ENCODE measurements at regions not wholly inside any gene's neighbourhood (a gene's known extent, or its start where the extent isn't known, plus 50 kb on each side); places are given as distances from the start of the nearest gene placed in this dataset.
"Not testable (repeated sequence)": the region's sequence is repeated elsewhere in the genome, so short reads cannot be mapped to it uniquely, and the experiment has no call there.

DNA sequence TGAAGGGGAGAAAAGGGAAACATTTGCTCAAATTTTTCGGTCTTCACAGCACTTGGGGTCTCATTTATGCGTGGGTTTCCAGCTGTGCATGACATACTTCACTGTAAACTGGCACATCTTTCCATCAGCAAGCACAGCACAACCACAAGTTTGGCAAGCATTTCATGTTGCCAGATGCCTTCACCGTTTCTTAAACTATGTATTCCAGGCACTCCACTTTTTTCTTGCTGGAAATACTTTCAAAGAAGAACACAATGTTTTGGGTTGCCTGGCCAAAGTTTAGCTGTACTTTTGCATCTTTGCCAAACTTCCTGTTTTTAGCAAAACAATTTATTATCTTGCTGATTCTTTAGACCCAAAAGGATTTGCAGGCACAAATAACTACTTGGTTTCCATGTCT, 194.6 kb upstream of the MEIS1 start:
- no peak for DNase-seq

DNA sequence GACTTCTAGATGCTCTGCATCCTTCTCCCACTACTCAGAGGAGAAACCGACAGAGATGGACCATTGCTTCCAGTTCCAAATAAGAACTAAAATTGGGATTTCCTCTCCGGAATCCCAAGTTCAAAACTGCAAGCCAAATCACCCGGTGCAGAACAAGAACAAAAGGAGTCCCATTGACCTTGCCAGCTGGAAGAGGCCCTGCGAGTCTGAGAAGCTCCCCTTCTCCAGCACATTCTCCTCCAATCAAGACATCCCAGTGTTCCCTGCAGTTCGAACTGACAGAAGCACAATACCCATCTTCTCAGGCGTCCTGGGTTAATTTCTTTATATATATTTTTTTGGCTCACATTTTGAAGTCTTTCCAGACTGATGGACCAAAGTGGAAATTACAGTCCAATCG, 195.3 kb upstream of the MEIS1 start:
- DNase-seq, result no peak

DNA sequence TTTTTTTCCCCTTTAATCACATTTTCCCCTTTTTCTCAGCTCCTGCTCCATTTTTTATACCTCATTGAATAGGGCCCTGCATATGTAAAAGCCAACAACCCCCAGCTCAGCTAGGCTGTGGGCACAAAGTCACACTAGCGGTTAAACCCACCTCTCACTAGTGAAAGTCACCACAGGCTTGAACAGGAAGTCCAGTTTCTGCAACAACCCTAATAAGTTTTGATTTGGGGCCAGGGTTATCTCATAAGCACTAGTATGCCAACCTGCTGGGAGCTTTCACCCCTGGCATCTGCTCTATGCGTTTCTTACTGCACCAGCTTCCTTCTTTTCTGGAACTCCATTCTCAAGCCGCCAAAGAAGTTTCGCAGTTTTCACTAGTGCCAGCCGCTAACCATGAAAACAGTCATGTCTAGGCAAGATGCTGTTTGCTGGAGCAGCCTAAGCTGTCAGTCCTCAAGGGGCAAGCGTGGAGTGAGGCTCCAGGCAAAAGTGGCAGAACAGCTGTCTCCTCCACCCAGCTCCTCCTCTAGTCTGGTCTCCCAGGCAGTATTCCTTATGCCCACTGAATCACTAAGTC, 197.0 kb upstream of the MEIS1 start:
- DNase-seq, result no peak

DNA sequence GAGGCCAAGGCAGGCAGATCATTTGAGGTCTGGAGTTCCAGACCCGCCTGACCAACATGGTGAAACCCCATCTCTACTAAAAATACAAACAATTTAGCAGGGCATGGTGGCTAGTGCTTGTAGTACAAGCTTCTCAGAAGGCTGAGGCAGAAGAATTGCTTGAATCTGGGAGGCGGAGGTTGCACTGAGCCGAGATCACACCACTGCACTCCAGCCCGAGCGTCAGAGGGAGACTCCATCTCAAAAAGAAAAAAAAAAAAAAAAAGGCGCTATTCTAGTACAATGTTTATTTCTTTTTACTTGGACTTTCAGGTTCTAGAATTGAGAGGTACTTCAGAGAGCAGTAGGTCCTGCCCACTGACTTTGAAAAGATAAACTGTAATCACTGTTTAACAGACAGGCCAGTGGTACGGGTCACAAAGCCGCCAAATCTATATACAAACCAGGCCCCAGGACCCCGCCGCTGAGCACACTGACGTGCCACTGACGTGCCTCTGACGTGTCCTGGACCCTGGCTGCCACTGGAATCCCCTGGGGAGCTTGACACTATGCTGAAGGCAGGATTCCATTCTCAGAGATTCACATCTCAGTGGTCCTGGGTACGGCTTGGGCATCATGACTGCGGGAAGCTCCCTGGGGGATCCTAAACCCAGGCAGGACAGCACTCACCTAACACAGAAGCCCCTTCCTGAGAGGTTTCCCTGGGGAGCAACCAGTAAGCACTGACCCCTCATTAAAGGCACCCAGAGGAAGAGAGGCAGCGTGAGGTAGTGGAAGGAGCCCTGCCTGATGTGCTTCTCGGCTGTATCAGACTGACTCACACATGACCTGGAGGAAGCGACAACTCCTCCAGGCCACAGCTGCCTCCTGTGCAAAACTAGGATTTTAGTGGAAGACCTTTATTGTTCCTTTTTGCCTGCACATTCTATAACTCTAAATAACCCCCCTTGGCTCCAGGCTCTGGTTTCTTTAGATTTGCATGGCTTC, 197.8 kb upstream of the MEIS1 start:
- no peak for DNase-seq

DNA sequence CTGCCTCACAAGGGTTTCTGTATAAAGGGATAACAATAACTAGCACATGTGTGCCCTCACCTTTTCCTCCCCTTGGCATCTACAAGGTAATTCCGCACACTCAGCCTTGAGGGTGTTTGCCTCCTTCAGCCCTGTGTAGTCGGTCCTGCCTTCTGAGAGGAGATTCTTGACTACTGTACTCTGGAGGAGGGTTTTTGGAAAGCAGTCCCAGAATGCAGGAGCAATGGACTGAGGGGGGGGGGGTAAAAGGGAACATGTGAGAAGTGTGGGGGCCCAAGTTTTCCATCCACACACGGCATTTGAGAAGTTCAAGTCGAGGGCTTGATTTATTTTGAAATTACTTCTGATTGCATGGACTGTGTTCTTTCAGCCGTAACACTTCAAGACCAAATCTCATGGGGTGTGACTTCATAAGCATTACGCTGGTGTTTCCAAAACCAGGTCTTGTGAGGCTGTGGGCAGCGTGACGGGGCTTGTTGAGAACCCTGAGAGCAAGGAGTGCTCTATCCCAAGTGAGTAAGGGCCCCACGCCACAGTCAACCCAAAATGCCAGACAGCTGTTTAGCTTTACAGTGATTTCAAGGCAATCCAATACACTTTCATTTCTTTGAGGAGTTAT, 198.7 kb upstream of the MEIS1 start:
- no peak for DNase-seq

DNA sequence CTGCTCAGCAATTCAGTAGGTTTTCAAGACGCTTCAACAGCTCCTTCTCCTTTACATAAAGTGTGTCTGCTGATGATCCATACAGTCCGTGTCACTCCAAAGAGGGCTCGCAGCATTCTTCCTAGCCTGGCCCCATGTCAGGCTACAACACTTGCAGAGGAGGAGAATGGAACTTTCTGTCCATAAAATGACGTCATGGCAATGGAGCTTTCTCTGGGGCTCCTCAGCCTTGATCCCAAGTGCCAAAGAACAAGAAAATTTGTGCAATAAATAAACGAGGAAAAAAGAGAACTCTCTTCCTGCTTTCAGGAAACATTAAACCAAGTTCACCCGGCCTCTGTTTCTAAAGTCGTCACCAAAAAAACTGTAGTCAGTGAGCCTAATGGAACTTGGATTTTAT, 199.5 kb upstream of the MEIS1 start:
- DNase-seq, result no peak

DNA sequence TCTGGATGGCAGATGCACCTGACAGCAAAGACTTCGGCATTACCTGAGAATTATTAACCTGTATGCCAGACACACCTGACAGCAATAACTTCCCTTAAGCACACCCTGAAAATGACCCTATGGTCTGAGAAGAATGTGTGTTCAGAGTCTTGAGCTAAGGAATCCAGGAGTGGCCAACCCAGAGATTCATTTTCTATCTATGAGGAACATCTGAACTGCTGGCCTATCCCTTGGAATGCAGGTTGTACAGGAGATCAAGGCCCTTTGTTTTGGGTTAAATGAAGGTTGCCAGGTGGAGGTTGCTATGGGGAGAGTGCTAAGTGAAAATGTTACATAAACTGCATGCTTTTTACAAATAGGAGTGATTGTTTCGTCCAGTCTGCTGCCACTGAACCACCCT, 200.9 kb upstream of the MEIS1 start:
- DNase-seq, result no peak

DNA sequence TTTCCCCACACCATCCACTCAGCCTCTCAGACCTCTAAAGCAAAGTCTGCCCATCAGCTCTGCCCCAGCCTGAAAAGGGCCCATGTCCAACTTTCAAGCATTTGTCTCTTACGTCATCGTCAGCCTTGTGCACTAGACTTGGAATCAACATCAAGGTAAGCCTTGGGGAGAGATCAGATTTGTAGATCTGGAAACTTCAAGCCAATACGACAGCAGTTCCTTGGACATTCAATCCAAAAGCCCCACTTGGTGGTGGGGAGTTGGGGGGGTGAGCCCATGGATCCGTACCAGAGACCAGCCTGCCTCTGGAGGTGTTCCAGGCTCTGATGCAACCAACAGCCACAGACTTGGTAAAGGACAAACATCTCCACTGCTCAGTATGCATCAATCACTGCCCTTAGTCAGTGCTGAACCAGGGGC, 206.8 kb upstream of the MEIS1 start:
- DNase-seq, result no peak

DNA sequence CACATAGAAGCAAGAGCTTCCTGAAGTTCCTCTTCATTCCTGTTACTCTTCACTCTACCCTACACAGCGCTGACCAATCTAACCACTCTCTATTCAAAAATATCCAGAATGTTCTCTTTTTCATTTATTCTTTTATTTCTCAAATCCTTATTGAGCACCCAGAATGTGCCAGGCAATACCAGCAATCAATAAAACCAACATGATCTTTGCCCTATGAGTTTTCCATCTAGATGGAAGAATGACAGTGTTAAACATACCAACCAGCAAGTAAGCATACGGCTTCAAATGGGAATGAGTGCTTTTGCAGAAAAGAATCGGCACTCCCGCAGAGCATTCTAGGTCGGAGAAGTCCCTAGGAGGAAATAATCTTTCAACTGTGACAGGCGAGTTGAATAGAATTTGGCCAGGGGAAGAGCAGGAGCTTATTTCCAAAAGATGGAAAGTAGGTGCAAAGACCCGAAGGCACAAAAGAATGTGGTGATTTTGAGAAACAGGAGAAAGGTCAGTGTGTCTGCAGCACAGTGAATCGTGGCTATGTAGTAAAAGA, 217.8 kb upstream of the MEIS1 start:
- no peak for DNase-seq

DNA sequence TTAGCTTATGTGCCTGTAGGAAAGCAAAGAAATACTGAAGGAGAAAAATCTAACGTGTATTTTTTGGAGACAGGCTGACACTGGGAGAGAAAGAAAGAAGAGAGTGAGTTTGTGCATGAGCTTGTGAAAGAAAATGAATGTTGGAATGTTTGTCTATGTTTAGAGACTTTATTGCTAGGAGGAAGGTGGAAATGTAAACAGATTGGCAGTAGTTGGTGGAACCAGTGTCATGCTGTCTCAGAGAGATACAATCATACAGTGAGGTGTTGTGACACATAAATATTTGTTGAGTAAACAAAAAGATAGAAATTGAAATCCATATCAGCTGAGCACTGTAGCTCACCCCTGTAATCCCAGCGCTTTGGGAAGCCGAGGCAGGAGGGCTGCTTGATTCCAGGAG, 222.2 kb upstream of the MEIS1 start:
- no peak for DNase-seq

DNA sequence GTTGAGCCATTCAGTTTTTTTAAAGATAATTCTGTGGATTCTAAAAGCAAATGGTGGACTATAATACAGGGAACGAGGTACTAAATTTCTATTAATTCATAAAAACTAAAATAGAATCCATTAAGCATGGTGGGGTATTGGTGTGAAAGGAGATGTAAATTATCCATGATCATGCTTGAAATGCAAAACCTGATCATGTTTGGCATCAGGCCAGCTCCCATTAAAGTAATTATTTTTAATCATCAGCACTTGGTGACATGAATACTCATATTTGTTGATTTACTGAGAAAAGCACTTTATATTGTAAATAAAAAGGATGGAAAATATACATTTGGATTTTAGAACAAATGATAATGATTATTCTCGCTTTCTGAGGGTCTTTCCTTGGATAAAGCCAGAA, 232.3 kb upstream of the MEIS1 start:
- no peak for DNase-seq

DNA sequence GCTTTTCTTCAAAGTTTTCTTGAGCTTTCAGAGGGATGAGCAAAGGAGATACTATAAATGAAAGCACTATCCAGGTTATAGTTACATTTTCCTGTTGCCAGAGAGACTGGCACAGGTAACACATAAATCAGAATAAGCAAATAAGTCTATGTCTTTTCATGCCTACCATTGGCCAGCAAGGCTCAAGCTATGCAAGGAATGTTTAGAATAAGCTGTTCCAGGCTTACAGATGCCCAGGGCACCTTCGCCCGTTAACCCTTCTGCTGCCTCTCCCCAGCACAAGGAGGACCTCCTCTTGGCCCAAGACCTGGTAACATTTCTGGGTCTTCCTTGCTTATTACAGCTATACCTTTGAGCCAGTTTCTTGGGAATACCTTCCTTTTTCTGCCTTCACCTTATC, 233.7 kb upstream of the MEIS1 start:
- DNase-seq, result no peak

DNA sequence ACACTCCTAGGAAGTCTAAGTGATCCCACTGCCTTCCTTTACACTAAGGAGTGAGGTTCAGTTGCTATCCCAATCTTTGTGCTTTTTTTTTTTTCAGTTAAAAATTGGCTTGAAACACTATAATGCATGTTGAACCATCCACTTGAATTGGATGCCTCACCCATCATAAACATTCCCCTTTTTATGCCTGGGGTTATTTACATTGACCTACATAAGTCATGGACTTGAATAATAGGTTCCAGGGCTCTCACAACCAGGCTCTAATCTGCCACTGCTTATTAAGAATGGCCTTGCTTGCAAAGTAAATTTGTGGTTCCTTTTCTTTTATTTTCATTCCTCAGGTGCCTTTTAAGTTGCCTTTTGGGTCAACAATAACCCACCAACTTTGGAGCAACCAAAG, 236.1 kb upstream of the MEIS1 start:
- no peak for DNase-seq

DNA sequence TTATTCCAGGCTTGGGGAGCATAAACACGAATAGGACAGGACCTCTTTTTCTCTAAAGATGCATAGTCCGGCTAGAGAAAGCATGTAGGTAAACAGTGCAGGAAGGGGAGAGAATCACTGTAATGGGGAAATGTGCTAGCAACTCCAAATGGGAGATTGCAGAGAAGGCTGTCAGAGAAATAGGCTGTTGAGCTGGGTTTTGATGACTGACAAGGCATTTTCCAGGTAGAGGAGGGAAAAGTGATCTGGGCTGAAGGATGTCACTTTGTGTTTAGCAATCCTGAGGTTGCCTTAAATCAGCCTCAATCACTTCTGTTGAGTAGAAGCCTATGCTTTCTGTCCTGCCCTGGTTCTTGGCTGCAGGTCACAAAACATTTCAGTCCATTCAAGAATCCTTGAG, 242.0 kb upstream of the MEIS1 start:
- DNase-seq, result no peak

DNA sequence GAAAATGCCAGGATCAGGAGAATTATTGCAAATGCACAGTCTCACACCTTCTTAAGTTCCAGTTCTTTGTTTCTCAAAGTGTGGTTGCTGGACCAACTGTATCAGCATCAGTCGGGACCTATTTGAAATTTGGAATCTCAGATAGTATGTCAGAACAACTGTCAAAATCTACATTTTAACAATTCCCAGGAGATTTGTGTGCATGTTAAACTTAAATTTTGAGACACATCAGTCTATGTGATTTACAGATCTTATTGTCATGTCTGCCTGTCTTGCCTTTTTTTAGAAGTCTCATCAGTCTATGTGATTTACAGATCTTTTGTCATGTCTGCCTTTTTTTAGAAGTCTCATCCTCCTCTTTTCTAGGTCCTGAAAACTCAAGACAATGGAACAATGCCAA, 243.6 kb upstream of the MEIS1 start:
- no peak for DNase-seq

DNA sequence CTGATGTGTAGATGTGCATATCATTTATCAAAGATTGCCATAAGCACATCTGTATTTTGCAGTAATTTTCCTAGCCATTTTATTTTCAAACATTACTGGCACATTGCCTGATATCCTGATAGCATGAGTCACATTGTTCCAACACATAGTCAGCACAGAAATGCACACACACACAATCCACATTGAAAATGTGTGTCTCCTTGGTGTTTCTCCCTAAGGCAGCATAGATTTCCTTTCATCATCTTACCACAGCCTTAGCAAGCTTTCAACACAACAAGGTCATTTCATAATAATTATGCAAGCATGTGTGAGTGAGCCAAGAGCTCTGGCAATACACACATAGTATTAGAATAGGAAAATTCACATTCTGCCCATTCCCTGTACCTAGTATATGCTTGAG, 245.4 kb upstream of the MEIS1 start:
- DNase-seq, result no peak

DNA sequence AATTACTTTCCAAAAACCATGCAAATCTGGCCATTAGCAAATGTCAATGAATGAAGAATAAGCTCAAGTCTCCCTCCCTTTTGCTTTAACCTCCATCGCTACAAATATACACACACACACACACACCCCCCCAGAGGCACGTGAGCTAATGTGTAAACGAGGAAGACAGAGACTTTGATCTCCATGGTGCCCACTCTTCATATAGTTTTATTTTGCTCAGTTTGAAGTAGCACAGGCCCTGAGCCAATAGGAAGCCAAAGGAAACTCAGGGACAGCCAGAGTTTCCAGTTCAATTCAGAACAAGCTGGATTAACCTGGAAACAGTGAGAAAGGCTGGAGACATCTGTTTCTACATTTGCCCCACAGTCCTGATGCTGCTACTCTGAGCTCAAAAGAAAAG, 248.4 kb upstream of the MEIS1 start:
- DNase-seq, result no peak

DNA sequence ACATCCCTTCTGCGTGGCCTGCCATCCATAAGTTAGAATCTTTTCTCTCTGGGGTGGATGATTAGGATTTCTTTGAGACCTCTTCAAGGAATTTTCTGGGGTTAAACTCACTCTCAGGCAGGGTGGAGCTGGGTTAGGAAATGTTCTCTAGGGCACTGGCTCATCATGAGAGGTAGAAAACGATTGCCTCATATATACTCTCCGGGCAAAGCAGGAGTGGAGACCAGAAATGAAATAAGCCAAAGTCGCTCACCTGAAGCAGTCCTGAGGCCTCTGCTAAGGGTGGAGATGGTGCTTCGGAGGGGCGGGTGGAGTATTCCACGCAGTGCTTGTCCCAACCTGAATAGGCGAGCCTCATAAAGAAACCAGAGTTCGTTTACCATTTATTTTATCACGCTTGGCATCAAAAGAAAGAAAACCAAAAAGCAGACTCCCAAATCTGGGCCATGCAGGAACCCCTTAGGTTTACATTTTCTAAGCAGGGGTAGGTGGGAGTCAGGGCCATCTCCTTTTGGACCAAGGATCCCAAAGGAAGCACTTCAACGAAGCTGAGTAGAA, 249.3 kb upstream of the MEIS1 start:
- DNase-seq, result no peak

DNA sequence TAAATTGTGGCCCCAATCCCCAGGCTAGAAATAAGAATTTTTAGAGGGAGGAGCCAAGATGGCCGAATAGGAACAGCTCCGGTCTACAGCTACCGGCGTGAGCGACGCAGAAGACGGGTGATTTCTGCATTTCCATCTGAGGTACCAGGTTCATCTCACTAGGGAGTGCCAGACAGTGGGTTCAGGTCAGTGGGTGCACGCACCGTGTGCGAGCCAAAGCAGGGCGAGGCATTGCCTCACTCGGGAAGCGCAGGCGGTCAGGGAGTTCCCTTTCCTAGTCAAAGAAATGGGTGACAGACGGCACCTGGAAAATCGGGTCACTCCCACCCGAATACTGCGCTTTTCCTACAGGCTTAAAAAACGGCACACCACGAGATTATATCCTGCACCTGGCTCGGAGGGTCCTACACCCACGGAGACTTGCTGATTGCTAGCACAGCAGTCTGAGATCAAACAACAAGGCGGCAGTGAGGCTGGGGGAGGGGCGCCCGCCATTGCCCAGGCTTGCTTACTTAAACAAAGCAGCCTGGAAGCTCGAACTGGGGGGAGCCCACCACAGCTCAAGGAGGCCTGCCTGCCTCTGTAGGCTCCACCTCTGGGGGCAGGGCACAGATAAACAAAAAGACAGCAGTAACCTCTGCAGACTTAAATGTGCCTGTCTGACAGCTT, 257.7 kb upstream of the MEIS1 start:
- DNase-seq, result not testable (repeated sequence)

DNA sequence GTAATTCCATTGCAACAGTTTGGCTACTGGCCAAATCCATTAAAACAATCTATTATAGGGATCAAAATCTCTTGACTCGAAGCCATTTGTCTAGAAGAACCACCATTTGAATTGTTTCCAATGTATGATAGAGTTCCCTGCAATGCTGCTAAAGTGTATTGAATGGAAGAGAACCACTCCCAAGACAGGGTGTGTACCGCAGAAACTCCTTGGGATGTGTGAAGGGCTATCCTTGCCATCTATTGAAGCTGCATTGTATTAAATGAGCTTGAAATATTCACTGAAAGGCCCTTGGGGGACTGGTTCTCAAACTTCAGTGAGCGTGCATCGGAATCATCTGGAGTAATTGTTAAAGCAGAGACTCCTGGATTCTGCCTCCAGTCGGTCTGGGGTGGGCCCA, 260.4 kb upstream of the MEIS1 start:
- DNase-seq, result no peak

DNA sequence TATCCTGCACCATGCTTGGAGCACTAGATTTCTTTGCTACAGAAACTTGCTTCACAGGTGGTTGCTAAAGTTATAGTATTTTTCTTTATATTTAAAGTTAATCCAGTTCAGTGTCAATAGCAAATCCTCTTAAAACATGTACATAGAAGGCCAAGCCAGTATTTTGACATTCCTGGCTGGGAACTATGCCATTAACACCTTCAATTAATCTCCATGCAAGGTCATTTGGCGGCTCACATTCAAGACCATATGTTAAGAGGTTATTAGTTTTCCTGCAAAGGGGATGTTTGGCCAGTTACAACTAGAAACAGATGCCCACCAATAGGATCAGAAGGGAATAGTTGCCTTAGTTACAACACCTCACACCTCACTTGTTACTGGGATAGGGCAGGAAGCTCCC, 261.3 kb upstream of the MEIS1 start:
- no peak for DNase-seq

DNA sequence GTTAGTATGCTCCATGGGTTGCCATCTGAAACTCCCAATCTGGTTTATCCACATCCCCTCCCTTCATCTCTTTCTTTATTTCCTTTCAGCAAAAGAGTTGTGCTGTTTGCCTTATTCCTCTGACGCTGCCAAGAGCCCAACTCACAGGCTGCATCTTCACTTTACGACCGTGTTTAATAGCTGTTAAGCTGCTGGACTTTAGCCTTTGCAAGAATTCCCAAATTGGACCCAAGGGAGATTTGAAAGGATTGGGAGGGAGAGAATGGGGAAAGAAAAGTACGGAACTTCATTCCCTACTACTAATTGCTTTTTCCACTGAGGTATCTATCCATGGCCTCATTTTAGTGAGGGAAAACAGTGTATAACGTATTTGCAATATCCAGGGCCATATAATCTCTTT, 263.4 kb upstream of the MEIS1 start:
- no peak for DNase-seq

DNA sequence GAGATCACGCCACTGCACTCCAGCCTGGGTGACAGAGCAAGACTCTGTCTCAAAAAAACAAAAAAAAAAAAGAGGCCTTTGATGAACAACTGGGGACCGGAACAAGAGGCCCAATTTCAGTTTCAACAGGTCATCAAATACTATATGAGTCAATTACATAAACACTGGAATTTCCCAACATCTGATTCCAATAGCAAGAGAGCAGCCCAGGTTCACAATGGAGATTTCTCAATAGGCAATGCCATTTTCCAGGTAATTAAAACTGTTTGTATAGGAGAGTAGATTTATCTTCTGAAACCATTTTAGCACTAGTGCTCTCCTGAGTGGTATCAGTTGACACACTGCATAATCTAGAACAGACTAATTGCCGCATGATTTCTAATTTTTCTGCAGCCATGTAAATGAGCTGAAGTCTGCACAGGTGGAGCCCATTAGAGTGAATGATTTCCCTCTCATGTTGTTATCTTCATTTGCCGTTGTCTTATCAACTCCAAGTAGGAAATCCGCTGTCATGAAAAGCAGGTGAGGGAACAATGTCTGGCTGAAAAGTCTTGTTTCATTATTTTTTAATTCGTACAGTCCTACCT, 264.1 kb upstream of the MEIS1 start:
- no peak for DNase-seq
